Activated B cell treated with CpG ODN at 0.5 μM for 24 hours (primary cell): ENCODE measurements at regions not wholly inside any gene's neighbourhood (a gene's known extent, or its start where the extent isn't known, plus 50 kb on each side); places are given as distances from the start of the nearest gene placed in this dataset.

Experiments used
- ATAC-seq: fragments of 200-7000 bp; cut with Tn5 transposase; one replicate; pipeline ENCODE4 v1.10.0; 2021; ENCODE audit warnings: low read depth, mild to moderate bottlenecking, moderate library complexity
- CTCF ChIA-PET: fragments of 350-600 bp; sonication (Branson Sonifier 250); formaldehyde crosslinking; loops from one replicate; lab custom pipeline; 2021; ENCODE audit warnings: antibody characterized with exemption; lab: Charles Lee
- POLR2A ChIA-PET: fragments of 350-600 bp; sonication (Branson Sonifier 250); formaldehyde crosslinking; loops from one replicate; lab custom pipeline; 2021; ENCODE audit warnings: antibody characterized with exemption; lab: Charles Lee
- DNase-seq: peaks from one replicate; pipeline ENCODE4 v3.0.0; 2022
- H3K27ac Mint-ChIP-seq: one replicate; pipeline ENCODE4 v1.8.0; 2020; ENCODE audit warnings: mixed read lengths
- H3K27me3 Mint-ChIP-seq: one replicate; pipeline ENCODE4 v1.8.0; 2021; ENCODE audit warnings: mixed read lengths
- H3K36me3 Mint-ChIP-seq: one replicate; pipeline ENCODE4 v1.8.0; 2021; ENCODE audit warnings: low read depth, mixed read lengths
- H3K4me1 Mint-ChIP-seq: one replicate; pipeline ENCODE4 v1.8.0; 2021; ENCODE audit warnings: mixed read lengths
- H3K4me3 Mint-ChIP-seq: one replicate; pipeline ENCODE4 v1.8.0; 2020; ENCODE audit warnings: mild to moderate bottlenecking, mixed read lengths
- H3K9me3 Mint-ChIP-seq: one replicate; pipeline ENCODE4 v1.8.0; 2020; ENCODE audit warnings: mixed read lengths
- intact Hi-C: fragments of 100-400 bp; cut with micrococcal nuclease; formaldehyde crosslinking; loops from one replicate; pipeline ENCODE4 v1.15.1; 2024
- TF ChIP-seq, protein P1 (sequence below): fragments of 200-600 bp; IDR thresholded peaks from one replicate; pipeline ENCODE4 v1.8.0; 2022; ENCODE audit warnings: antibody characterized with exemption, mild to moderate bottlenecking

GRCh38 chr17:72307836-72308235, 187.0 kb downstream of the SOX9 start:
- POLR2A ChIA-PET = no interaction called here
- H3K4me1 Mint-ChIP-seq = no peaks in the 10 kb centered on the region
- CTCF ChIA-PET = no interaction called here
- no peaks in the 10 kb centered on the region for H3K27me3 Mint-ChIP-seq
- intact Hi-C loops = no loop called here
- DNase-seq = no peak
- no peak overlapping the region for H3K27ac Mint-ChIP-seq
- no peaks in the 10 kb centered on the region for H3K9me3 Mint-ChIP-seq
- H3K4me3 Mint-ChIP-seq = no peak overlapping the region
- no peaks in the 10 kb centered on the region for H3K36me3 Mint-ChIP-seq
- TF ChIP-seq, protein P1, sequence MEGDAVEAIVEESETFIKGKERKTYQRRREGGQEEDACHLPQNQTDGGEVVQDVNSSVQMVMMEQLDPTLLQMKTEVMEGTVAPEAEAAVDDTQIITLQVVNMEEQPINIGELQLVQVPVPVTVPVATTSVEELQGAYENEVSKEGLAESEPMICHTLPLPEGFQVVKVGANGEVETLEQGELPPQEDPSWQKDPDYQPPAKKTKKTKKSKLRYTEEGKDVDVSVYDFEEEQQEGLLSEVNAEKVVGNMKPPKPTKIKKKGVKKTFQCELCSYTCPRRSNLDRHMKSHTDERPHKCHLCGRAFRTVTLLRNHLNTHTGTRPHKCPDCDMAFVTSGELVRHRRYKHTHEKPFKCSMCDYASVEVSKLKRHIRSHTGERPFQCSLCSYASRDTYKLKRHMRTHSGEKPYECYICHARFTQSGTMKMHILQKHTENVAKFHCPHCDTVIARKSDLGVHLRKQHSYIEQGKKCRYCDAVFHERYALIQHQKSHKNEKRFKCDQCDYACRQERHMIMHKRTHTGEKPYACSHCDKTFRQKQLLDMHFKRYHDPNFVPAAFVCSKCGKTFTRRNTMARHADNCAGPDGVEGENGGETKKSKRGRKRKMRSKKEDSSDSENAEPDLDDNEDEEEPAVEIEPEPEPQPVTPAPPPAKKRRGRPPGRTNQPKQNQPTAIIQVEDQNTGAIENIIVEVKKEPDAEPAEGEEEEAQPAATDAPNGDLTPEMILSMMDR = no peak
- no peak for ATAC-seq

DNA sequence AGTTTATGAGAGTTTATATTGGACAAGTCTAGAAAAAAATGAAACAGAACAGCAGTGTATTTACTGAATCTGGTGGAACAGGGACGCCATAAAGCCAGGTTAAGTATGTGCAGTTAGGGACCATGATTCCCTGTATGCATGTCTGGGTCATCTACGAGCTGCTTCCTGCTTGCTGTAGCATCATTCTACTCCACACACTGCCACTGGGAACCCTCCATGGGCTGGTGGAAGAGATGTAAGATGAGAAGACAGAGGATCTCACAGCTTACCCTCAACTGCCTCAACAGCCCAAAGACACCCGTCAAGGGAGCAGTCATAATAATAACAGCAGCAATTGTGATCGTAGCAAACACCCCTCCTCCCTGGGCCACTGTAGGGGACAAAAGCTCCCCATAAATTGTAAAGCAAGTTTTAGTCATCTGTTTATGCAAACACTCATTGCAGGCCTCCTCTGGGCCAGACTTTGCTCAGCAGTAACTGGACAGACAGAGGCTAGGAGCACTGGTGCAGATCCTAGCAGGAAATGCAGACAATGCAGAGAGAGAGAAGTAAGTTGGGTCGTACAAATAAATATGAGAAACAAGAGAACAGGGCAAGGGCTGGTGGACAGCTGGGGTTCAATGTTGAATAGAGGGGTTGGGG, 188.0 kb downstream of the SOX9 start:
- intact Hi-C loops = no loop called here
- H3K27me3 Mint-ChIP-seq = no peaks in the 10 kb centered on the region
- POLR2A ChIA-PET = no interaction called here

DNA sequence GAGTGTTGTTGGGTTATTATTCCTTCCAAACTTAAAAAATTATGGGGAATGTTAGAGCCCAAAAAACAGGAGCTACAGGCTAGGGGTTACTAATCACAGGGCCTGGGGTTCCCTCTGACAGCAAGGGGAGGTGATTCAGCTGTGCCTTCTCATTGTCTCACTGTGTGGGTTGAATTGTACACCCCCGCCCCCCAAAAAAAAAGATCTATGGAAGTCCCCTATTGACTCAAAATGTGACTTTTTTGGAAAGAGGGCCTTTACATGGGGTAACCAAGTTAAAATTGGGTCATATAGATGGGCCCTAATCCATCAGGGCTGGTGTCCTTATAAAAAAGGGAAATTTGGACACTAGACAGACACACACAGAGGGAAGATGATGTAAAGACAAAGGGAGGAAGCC, 190.2 kb downstream of the SOX9 start:
- POLR2A ChIA-PET = no interaction called here
- ATAC-seq (no peak), DNase-seq (no peak)
- CTCF ChIA-PET = no interaction called here
- Mint-ChIP-seq H3K36me3 (no peaks in the 10 kb centered on the region), H3K4me3 (no peak overlapping the region), H3K9me3 (peaks cover 2% of the 10 kb centered on the region), H3K27me3 (no peaks in the 10 kb centered on the region), H3K4me1 (no peaks in the 10 kb centered on the region), H3K27ac (no peak overlapping the region)
- intact Hi-C loops = no loop called here
- TF ChIP-seq, protein P1 = no peak

More for the DNA sequence above, 188.0 kb downstream of the SOX9 start:
- ATAC-seq = no peak
- TF ChIP-seq, protein P1 = no peak
- DNase-seq = no peak
- Mint-ChIP-seq H3K4me1 (no peaks in the 10 kb centered on the region), H3K4me3 (no peak overlapping the region), H3K36me3 (no peaks in the 10 kb centered on the region), H3K27ac (no peak overlapping the region), H3K9me3 (no peaks in the 10 kb centered on the region)
- CTCF ChIA-PET = no interaction called here

GRCh38 chr17:72315122-72315913, 194.5 kb downstream of the SOX9 start:
- Mint-ChIP-seq H3K36me3 (no peaks in the 10 kb centered on the region), H3K9me3 (peaks cover 2% of the 10 kb centered on the region), H3K27ac (no peak overlapping the region), H3K27me3 (peaks cover under 1% of the 10 kb centered on the region), H3K4me3 (no peak overlapping the region), H3K4me1 (peaks cover 16% of the 10 kb centered on the region)
- no peak for ATAC-seq
- TF ChIP-seq, protein P1 = no peak
- no peak for DNase-seq
- intact Hi-C loops = no loop called here
- POLR2A ChIA-PET = no interaction called here
- CTCF ChIA-PET = no interaction called here

- ChIA-PET CTCF (interaction anchor here (0.6 kb wide), 1 partner anchor 19 kb away, joined by 3 read pairs; no protein-coding TSS in a partner anchor), POLR2A (no interaction called here)
- Mint-ChIP-seq H3K27ac (no peak overlapping the region), H3K4me1 (peaks cover 16% of the 10 kb centered on the region), H3K9me3 (peaks cover 2% of the 10 kb centered on the region), H3K36me3 (no peaks in the 10 kb centered on the region), H3K4me3 (no peak overlapping the region), H3K27me3 (peaks cover 6% of the 10 kb centered on the region)
- ATAC-seq (no peak), DNase-seq (no peak)
- TF ChIP-seq, protein P1 = no peak
- intact Hi-C loops = no loop called here
These were observed 197.3 kb downstream of the SOX9 start for GRCh38 chr17:72318131-72318530.
